K562 (cell line): ENCODE measurements at regions not wholly inside any gene's neighbourhood (a gene's known extent, or its start where the extent isn't known, plus 50 kb on each side); places are given as distances from the start of the nearest gene placed in this dataset.

Source experiments
- ATAC-seq: fragments of 200-7000 bp; cut with Tn5 transposase; 3 replicates; pipeline ENCODE4 v1.9.1; 2020; ENCODE audit warnings: moderate library complexity
- BruUV-seq: library from RNA; stranded (reverse); fragments of 400-500 nt; replicated peaks from 2 replicates; lab custom pipeline; 2021; lab: Mats Ljungman, UMichigan
- CTCF ChIA-PET: fragments of 300-600 bp; formaldehyde crosslinking; extraction: SDS; loops from one replicate; lab custom pipeline; 2021; ENCODE audit warnings: low intra/inter-chr PET ratio; lab: Yijun Ruan, JAX
- POLR2A ChIA-PET: fragments of 300-600, 350-650 bp; sonication (Branson Sonifier 250); formaldehyde crosslinking; extraction: SDS; loops from one replicate; lab custom pipeline; 2021; ENCODE audit warnings: antibody characterized with exemption, inconsistent platforms; lab: Yijun Ruan, JAX
- DNase-seq, 4 experiments: peaks; one replicate each; pipeline versions ENCODE4 v3.0.0 to v3.0.0-alpha.2; 2011 to 2018; ENCODE audit warnings: low spot score in 3 of 4, mixed read lengths in 3 of 4; ENCODE audit errors: extremely low read depth in 1 of 4
- FAIRE-seq: peaks from 2 replicates; lab custom pipeline; 2011; peaks lifted over from hg19 to GRCh38; lab: Jason Lieb, UNC
- H2AFZ ChIP-seq: 2 replicates; pipeline ENCODE4 v1.6.0; 2011; ENCODE audit warnings: low read depth, low read length, control low read depth, inconsistent platforms
- H3K27ac ChIP-seq: fragments of 200-600 bp; 3 replicates; pipeline ENCODE4 v1.8.0; 2011; ENCODE audit warnings: low read depth, mild to moderate bottlenecking, control low read depth, inconsistent platforms, low read length, moderate library complexity, mixed read lengths; ENCODE audit errors: extremely low read depth
- H3K27me3 ChIP-seq, 2 experiments: fragments of 300-600 bp in 1 of 2; 2 replicates in 1 of 2; 3 replicates in 1 of 2; pipeline versions ENCODE4 v1.6.0 to v1.8.0; 2011; ENCODE audit warnings: inconsistent platforms in 2 of 2, low read length in 2 of 2, mild to moderate bottlenecking in 1 of 2, mixed read lengths in 1 of 2, moderate library complexity in 1 of 2; ENCODE audit not compliant: control insufficient read depth in 2 of 2, insufficient read depth in 2 of 2
- H3K36me3 ChIP-seq: fragments of 300-600 bp; 3 replicates; pipeline ENCODE4 v1.8.0; 2011; ENCODE audit warnings: mild to moderate bottlenecking, low read length, inconsistent platforms; ENCODE audit not compliant: control insufficient read depth, insufficient read depth
- H3K4me1 ChIP-seq, 2 experiments: fragments of 200-600 bp in 1 of 2; replicated peaks in 1 of 2; 2 replicates in 1 of 2; 3 replicates in 1 of 2; pipeline versions ENCODE4 v1.5.1 to v1.8.0; 2011; ENCODE audit warnings: inconsistent platforms in 2 of 2, low read length in 2 of 2, mild to moderate bottlenecking in 1 of 2, mixed read lengths in 1 of 2, moderate library complexity in 1 of 2; ENCODE audit not compliant: control insufficient read depth in 2 of 2, insufficient read depth in 2 of 2
- H3K4me2 ChIP-seq: 2 replicates; pipeline ENCODE4 v1.6.1; 2011; ENCODE audit warnings: low read length, control low read depth, inconsistent platforms, mixed read lengths; ENCODE audit not compliant: insufficient read depth
- H3K4me3 ChIP-seq: fragments of 200-600 bp; sonication (generic), shearing (Covaris generic); 2 replicates; pipeline ENCODE4 v1.5.1; 2016; ENCODE audit warnings: control low read depth, inconsistent platforms
- H3K79me2 ChIP-seq: fragments of 200-600 bp; 3 replicates; pipeline ENCODE4 v1.8.0; 2011; ENCODE audit warnings: low read length, inconsistent platforms; ENCODE audit not compliant: control insufficient read depth, insufficient read depth
- H3K9ac ChIP-seq, 2 experiments: 2 replicates each; pipeline versions ENCODE4 v1.6.0 to v1.6.1; 2011; ENCODE audit warnings: low read depth in 2 of 2, low read length in 2 of 2, control low read depth in 1 of 2, inconsistent platforms in 1 of 2, mild to moderate bottlenecking in 1 of 2, mixed read lengths in 1 of 2; ENCODE audit not compliant: insufficient read depth in 1 of 2
- H3K9me1 ChIP-seq: one replicate; pipeline ENCODE4 v1.6.0; 2011; ENCODE audit warnings: inconsistent platforms, mild to moderate bottlenecking, low read length, moderate library complexity; ENCODE audit not compliant: control insufficient read depth, insufficient read depth
- H3K9me3 ChIP-seq: replicated peaks from 2 replicates; pipeline ENCODE4 v1.5.1; 2011; ENCODE audit warnings: low read depth, low read length, inconsistent platforms; ENCODE audit not compliant: control insufficient read depth, insufficient read depth
- H4K20me1 ChIP-seq: replicated peaks from 2 replicates; pipeline ENCODE4 v1.6.1; 2011; ENCODE audit warnings: low read length, inconsistent platforms, mixed read lengths; ENCODE audit not compliant: control insufficient read depth, insufficient read depth
- CEBPB ChIP-seq: fragments of 450-650 bp; IDR thresholded peaks from 2 replicates; pipeline ENCODE4 v1.6.1; 2016; ENCODE audit warnings: missing genetic modification characterization, missing compliant biosample characterization
- CHD1 ChIP-seq: fragments of 200-600 bp; sonication (generic); IDR thresholded peaks from one replicate; pipeline ENCODE4 v1.6.1; 2012; ENCODE audit warnings: mild to moderate bottlenecking, moderate library complexity, low read length, inconsistent platforms
- CREM ChIP-seq: IDR thresholded peaks from 2 replicates; pipeline ENCODE4 v1.6.1; 2014; ENCODE audit warnings: antibody characterized with exemption, low read depth
- EGR1 ChIP-seq: fragments of 450-650 bp; conservative IDR thresholded peaks from 2 replicates; pipeline ENCODE4 v1.6.1; 2017; ENCODE audit warnings: mild to moderate bottlenecking
- HIVEP1 ChIP-seq: fragments of 250-450 bp; sonication (Bioruptor Pico); IDR thresholded peaks from 2 replicates; pipeline ENCODE4 v1.4.0; 2020; ENCODE audit warnings: mild to moderate bottlenecking
- IRF1 ChIP-seq: sonication (generic); formaldehyde crosslinking; IDR thresholded peaks from 2 replicates; pipeline ENCODE4 v1.8.0; 2022; ENCODE audit warnings: missing genetic modification reagents, mild to moderate bottlenecking, borderline replicate concordance
- MTF1 ChIP-seq: fragments of 250-450 bp; sonication (Bioruptor Pico); IDR thresholded peaks from 2 replicates; pipeline ENCODE4 v1.9.0; 2021; ENCODE audit warnings: moderate library complexity, mild to moderate bottlenecking, inconsistent platforms, borderline replicate concordance
- NELFE ChIP-seq: IDR thresholded peaks from 2 replicates; pipeline ENCODE4 v1.6.1; 2011; ENCODE audit warnings: mild to moderate bottlenecking; ENCODE audit not compliant: insufficient read depth, insufficient read length
- NFIC ChIP-seq: fragments of 450-650 bp; IDR thresholded peaks from 2 replicates; pipeline ENCODE4 v1.6.1; 2017; ENCODE audit warnings: mild to moderate bottlenecking, inconsistent platforms
- SRSF9 ChIP-seq: fragments of 200-400 bp; formaldehyde crosslinking; IDR thresholded peaks from 2 replicates; pipeline ENCODE4 v1.6.1; 2017; ENCODE audit warnings: low read depth, low read length, borderline replicate concordance
- TBP ChIP-seq: optimal IDR thresholded peaks from 2 replicates; pipeline ENCODE3; 2011; ENCODE audit warnings: low read depth, low read length, improper control_type of control experiment
- ZNF764 ChIP-seq: fragments of 250-450 bp; sonication (Bioruptor Pico); IDR thresholded peaks from 2 replicates; pipeline ENCODE4 v1.4.0; 2020; ENCODE audit warnings: low read depth, mild to moderate bottlenecking, moderate library complexity
- WGBS: fragments of 100-300 bp; shearing (Covaris generic); methylation state at CpG from one replicate; pipeline ENCODE4 v1.1.6; 2016; ENCODE audit warnings: low coverage, mixed read lengths; ENCODE audit not compliant: insufficient coverage; ENCODE audit errors: missing lambda C conversion rate; 5-methylcytosine and 5-hydroxymethylcytosine counted together
- in situ Hi-C: fragments of 300-500 bp; cut with MboI; formaldehyde crosslinking; loops from 4 replicates; pipeline ENCODE4 v1.15.0; 2018; ENCODE audit warnings: inconsistent platforms, mixed read lengths
- intact Hi-C: fragments of 100-400 bp; cut with micrococcal nuclease; formaldehyde crosslinking; loops from 2 replicates; pipeline ENCODE4 v1.14.2; 2022
- TF ChIP-seq, protein P1 (sequence below): sonication (generic); formaldehyde crosslinking; IDR thresholded peaks from 2 replicates; pipeline ENCODE4 v1.8.0; 2022; ENCODE audit warnings: mild to moderate bottlenecking, missing genetic modification reagents, borderline replicate concordance
- TF ChIP-seq, protein P2 (sequence below): fragments of 200-400 bp; formaldehyde crosslinking; IDR thresholded peaks from 2 replicates; pipeline ENCODE4 v1.6.1; 2017; ENCODE audit warnings: mild to moderate bottlenecking, low read depth, low read length, moderate library complexity
- TF ChIP-seq, protein P3 (sequence below): IDR thresholded peaks from 3 replicates; pipeline ENCODE4 v1.6.1; 2011; ENCODE audit warnings: borderline replicate concordance, mild to moderate bottlenecking, moderate library complexity; ENCODE audit not compliant: insufficient read length; ENCODE audit errors: extremely low read depth

GRCh38 chr1:199687321-199687720, 340.2 kb upstream of the NR5A2 start:
- no peak overlapping the region for H2AFZ ChIP-seq
- ChIA-PET CTCF (no interaction called here), POLR2A (interaction anchor here (0.6 kb wide), 1 partner anchor 86 kb away, joined by 3 read pairs; no protein-coding TSS in a partner anchor)
- H3K27ac ChIP-seq, result no peak overlapping the region
- WGBS, result 0% methylated on average over 4 of the region's 4 CpGs
- no peak for ATAC-seq
- no peaks in the 10 kb centered on the region for H3K4me1 ChIP-seq
- TF ChIP-seq CREM (no peak), MTF1 (no peak), CEBPB (tag) (no peak), EGR1 (no peak), NELFE (no peak), IRF1 (no peak), TBP (no peak), ZNF764 (no peak), CHD1 (no peak), NFIC (no peak), HIVEP1 (CRISPR knock-in tag) (no peak), SRSF9 (no peak)
- TF ChIP-seq, protein P1, sequence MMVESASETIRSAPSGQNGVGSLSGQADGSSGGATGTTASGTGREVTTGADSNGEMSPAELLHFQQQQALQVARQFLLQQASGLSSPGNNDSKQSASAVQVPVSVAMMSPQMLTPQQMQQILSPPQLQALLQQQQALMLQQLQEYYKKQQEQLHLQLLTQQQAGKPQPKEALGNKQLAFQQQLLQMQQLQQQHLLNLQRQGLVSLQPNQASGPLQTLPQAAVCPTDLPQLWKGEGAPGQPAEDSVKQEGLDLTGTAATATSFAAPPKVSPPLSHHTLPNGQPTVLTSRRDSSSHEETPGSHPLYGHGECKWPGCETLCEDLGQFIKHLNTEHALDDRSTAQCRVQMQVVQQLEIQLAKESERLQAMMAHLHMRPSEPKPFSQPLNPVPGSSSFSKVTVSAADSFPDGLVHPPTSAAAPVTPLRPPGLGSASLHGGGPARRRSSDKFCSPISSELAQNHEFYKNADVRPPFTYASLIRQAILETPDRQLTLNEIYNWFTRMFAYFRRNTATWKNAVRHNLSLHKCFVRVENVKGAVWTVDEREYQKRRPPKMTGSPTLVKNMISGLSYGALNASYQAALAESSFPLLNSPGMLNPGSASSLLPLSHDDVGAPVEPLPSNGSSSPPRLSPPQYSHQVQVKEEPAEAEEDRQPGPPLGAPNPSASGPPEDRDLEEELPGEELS (CRISPR knock-in tag), result no peak
- TF ChIP-seq, protein P2, sequence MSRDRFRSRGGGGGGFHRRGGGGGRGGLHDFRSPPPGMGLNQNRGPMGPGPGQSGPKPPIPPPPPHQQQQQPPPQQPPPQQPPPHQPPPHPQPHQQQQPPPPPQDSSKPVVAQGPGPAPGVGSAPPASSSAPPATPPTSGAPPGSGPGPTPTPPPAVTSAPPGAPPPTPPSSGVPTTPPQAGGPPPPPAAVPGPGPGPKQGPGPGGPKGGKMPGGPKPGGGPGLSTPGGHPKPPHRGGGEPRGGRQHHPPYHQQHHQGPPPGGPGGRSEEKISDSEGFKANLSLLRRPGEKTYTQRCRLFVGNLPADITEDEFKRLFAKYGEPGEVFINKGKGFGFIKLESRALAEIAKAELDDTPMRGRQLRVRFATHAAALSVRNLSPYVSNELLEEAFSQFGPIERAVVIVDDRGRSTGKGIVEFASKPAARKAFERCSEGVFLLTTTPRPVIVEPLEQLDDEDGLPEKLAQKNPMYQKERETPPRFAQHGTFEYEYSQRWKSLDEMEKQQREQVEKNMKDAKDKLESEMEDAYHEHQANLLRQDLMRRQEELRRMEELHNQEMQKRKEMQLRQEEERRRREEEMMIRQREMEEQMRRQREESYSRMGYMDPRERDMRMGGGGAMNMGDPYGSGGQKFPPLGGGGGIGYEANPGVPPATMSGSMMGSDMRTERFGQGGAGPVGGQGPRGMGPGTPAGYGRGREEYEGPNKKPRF, result no peak
- TF ChIP-seq, protein P3, sequence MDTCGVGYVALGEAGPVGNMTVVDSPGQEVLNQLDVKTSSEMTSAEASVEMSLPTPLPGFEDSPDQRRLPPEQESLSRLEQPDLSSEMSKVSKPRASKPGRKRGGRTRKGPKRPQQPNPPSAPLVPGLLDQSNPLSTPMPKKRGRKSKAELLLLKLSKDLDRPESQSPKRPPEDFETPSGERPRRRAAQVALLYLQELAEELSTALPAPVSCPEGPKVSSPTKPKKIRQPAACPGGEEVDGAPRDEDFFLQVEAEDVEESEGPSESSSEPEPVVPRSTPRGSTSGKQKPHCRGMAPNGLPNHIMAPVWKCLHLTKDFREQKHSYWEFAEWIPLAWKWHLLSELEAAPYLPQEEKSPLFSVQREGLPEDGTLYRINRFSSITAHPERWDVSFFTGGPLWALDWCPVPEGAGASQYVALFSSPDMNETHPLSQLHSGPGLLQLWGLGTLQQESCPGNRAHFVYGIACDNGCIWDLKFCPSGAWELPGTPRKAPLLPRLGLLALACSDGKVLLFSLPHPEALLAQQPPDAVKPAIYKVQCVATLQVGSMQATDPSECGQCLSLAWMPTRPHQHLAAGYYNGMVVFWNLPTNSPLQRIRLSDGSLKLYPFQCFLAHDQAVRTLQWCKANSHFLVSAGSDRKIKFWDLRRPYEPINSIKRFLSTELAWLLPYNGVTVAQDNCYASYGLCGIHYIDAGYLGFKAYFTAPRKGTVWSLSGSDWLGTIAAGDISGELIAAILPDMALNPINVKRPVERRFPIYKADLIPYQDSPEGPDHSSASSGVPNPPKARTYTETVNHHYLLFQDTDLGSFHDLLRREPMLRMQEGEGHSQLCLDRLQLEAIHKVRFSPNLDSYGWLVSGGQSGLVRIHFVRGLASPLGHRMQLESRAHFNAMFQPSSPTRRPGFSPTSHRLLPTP, result no peak
- H3K9me1 ChIP-seq, result no peaks in the 10 kb centered on the region
- no peaks in the 10 kb centered on the region for H3K27me3 ChIP-seq
- in situ Hi-C loops (loop anchor here (10.0 kb wide), 1 partner anchor 797 kb away; no protein-coding TSS in a partner anchor), intact Hi-C loops (no loop called here)
- H4K20me1 ChIP-seq, result no peaks in the 10 kb centered on the region
- no peaks in the 10 kb centered on the region for H3K36me3 ChIP-seq
- FAIRE-seq, result no peak
- H3K9ac ChIP-seq, result no peak overlapping the region
- BruUV-seq, result no TSS peak
- no peak for DNase-seq
- H3K9me3 ChIP-seq, result no peaks in the 10 kb centered on the region
- H3K79me2 ChIP-seq, result no peaks in the 10 kb centered on the region
- no peak overlapping the region for H3K4me2 ChIP-seq
- H3K4me3 ChIP-seq, result no peak overlapping the region
